ENCODE measurements at regions not wholly inside any gene's neighbourhood (a gene's known extent, or its start where the extent isn't known, plus 50 kb on each side); places are given as distances from the start of the nearest gene placed in this dataset.

GRCh38 chr17:15123593-15124263 lies 141.4 kb downstream of the PMP22 start:
- Histone ChIP-seq H3K27ac (ENCODE audit: extremely low read depth, low read depth, low read length) (no peak overlapping the region), H3K9ac (ENCODE audit: insufficient read depth in 1 of 2, low read depth in 2 of 2, low read length in 2 of 2) (no peak overlapping the region), H3K36me3 (ENCODE audit: control insufficient read depth, insufficient read depth, low read length) (no peaks in the 10 kb centered on the region), H3K27me3 (ENCODE audit: control insufficient read depth in 2 of 2, insufficient read depth in 2 of 2, low read length in 2 of 2) (no peaks in the 10 kb centered on the region; a peak in 1 of 5 replicates), H3K79me2 (ENCODE audit: control insufficient read depth, insufficient read depth, low read length) (no peaks in the 10 kb centered on the region), H3K4me2 (ENCODE audit: insufficient read depth, low read length) (no peak overlapping the region), H3K4me1 (replicated peaks in 1 of 2; ENCODE audit: control insufficient read depth in 2 of 2, insufficient read depth in 2 of 2, low read length in 2 of 2) (no peaks in the 10 kb centered on the region), H2AFZ (ENCODE audit: low read depth, low read length) (no peak overlapping the region), H4K20me1 (replicated peaks; ENCODE audit: control insufficient read depth, insufficient read depth, low read length) (no peaks in the 10 kb centered on the region), H3K9me1 (ENCODE audit: control insufficient read depth, insufficient read depth, low read length) (no peaks in the 10 kb centered on the region), H3K4me3 (no peak overlapping the region), H3K9me3 (replicated peaks; ENCODE audit: control insufficient read depth, insufficient read depth, low read depth, low read length) (no peaks in the 10 kb centered on the region)
- DNase-seq (ENCODE audit: extremely low read depth in 1 of 4, low spot score in 3 of 4) (no peak), ATAC-seq (no peak), FAIRE-seq (no peak)
- intact Hi-C loops (cut with micrococcal nuclease), result no loop called here
- in situ Hi-C loops (cut with MboI), result no loop called here
- CTCF ChIA-PET (ENCODE audit: low intra/inter-chr PET ratio), result no interaction called here
- 0% methylated on average over 4 of the region's 5 CpGs for WGBS (ENCODE audit: insufficient coverage, low coverage, missing lambda C conversion rate)
- POLR2A ChIA-PET, result no interaction called here
- no TSS peak for BruUV-seq (replicated peaks)
- TF ChIP-seq, protein P1, sequence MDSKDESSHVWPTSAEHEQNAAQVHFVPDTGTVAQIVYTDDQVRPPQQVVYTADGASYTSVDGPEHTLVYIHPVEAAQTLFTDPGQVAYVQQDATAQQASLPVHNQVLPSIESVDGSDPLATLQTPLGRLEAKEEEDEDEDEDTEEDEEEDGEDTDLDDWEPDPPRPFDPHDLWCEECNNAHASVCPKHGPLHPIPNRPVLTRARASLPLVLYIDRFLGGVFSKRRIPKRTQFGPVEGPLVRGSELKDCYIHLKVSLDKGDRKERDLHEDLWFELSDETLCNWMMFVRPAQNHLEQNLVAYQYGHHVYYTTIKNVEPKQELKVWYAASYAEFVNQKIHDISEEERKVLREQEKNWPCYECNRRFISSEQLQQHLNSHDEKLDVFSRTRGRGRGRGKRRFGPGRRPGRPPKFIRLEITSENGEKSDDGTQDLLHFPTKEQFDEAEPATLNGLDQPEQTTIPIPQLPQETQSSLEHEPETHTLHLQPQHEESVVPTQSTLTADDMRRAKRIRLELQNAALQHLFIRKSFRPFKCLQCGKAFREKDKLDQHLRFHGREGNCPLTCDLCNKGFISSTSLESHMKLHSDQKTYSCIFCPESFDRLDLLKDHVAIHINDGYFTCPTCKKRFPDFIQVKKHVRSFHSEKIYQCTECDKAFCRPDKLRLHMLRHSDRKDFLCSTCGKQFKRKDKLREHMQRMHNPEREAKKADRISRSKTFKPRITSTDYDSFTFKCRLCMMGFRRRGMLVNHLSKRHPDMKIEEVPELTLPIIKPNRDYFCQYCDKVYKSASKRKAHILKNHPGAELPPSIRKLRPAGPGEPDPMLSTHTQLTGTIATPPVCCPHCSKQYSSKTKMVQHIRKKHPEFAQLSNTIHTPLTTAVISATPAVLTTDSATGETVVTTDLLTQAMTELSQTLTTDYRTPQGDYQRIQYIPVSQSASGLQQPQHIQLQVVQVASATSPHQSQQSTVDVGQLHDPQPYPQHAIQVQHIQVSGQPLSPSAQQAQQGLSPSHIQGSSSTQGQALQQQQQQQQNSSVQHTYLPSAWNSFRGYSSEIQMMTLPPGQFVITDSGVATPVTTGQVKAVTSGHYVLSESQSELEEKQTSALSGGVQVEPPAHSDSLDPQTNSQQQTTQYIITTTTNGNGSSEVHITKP (IDR thresholded peaks at IDR 0.05; ENCODE audit: partially characterized antibody), result no peak
- TF ChIP-seq ZFX (CRISPR knock-in tag; IDR thresholded peaks at IDR 0.05), result no peak
- no peak for TF ChIP-seq FOXA1 (IDR thresholded peaks at IDR 0.05; ENCODE audit: borderline replicate concordance)
- no peak for TF ChIP-seq PML (IDR thresholded peaks at IDR 0.05; ENCODE audit: low read length)
- no peak for TF ChIP-seq CHD4 (IDR thresholded peaks at IDR 0.05; ENCODE audit: insufficient read depth, insufficient replicate concordance, low read depth, low read length, poor library complexity, severe bottlenecking)
- TF ChIP-seq DDX20 (tag; IDR thresholded peaks at IDR 0.05; ENCODE audit: low read depth), result no peak
- TF ChIP-seq TEAD1 (CRISPR knock-in tag; IDR thresholded peaks at IDR 0.05), result no peak
- TF ChIP-seq, protein P2, sequence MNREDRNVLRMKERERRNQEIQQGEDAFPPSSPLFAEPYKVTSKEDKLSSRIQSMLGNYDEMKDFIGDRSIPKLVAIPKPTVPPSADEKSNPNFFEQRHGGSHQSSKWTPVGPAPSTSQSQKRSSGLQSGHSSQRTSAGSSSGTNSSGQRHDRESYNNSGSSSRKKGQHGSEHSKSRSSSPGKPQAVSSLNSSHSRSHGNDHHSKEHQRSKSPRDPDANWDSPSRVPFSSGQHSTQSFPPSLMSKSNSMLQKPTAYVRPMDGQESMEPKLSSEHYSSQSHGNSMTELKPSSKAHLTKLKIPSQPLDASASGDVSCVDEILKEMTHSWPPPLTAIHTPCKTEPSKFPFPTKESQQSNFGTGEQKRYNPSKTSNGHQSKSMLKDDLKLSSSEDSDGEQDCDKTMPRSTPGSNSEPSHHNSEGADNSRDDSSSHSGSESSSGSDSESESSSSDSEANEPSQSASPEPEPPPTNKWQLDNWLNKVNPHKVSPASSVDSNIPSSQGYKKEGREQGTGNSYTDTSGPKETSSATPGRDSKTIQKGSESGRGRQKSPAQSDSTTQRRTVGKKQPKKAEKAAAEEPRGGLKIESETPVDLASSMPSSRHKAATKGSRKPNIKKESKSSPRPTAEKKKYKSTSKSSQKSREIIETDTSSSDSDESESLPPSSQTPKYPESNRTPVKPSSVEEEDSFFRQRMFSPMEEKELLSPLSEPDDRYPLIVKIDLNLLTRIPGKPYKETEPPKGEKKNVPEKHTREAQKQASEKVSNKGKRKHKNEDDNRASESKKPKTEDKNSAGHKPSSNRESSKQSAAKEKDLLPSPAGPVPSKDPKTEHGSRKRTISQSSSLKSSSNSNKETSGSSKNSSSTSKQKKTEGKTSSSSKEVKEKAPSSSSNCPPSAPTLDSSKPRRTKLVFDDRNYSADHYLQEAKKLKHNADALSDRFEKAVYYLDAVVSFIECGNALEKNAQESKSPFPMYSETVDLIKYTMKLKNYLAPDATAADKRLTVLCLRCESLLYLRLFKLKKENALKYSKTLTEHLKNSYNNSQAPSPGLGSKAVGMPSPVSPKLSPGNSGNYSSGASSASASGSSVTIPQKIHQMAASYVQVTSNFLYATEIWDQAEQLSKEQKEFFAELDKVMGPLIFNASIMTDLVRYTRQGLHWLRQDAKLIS (CRISPR knock-in tag; IDR thresholded peaks at IDR 0.05), result no peak
- no peak for TF ChIP-seq RBM15 (IDR thresholded peaks at IDR 0.05; ENCODE audit: insufficient read depth, low read length)
- TF ChIP-seq CREB5 (CRISPR knock-in tag; IDR thresholded peaks at IDR 0.05), result no peak
- no peak for TF ChIP-seq POLR2B (IDR thresholded peaks at IDR 0.05; ENCODE audit: low read depth, partially characterized antibody)
- TF ChIP-seq CBFA2T2 (conservative IDR thresholded peaks at IDR 0.05), result no peak
- no peak for TF ChIP-seq SIX5 (IDR thresholded peaks at IDR 0.05; ENCODE audit: borderline replicate concordance in 1 of 2, insufficient read depth in 1 of 2, low read depth in 1 of 2, low read length in 2 of 2)
- no peak for TF ChIP-seq CC2D1A (IDR thresholded peaks at IDR 0.05)
